Loucy (cell line): ENCODE measurements at regions not wholly inside any gene's neighbourhood (a gene's known extent, or its start where the extent isn't known, plus 50 kb on each side); places are given as distances from the start of the nearest gene placed in this dataset.

ENCODE experiments used
- H2AFZ ChIP-seq: fragments of 200-600 bp; sonication (generic); 2 replicates; pipeline ENCODE4 v1.6.0; 2016; ENCODE audit warnings: antibody characterized with exemption, mild to moderate bottlenecking, low read length, moderate library complexity
- H3F3A ChIP-seq: fragments of 200-600 bp; 2 replicates; pipeline ENCODE4 v1.6.0; 2016; ENCODE audit warnings: antibody characterized with exemption, low read depth, mild to moderate bottlenecking
- H3K27me3 ChIP-seq: fragments of 200-600 bp; sonication (generic); 2 replicates; pipeline ENCODE4 v1.6.1; 2014; ENCODE audit warnings: low read length, mild to moderate bottlenecking; ENCODE audit not compliant: insufficient read depth, poor library complexity, severe bottlenecking
- H3K36me3 ChIP-seq: fragments of 200-600 bp; sonication (generic); 2 replicates; pipeline ENCODE4 v1.6.1; 2016; ENCODE audit warnings: low read length; ENCODE audit not compliant: insufficient read depth
- H3K4me1 ChIP-seq: fragments of 200-600 bp; sonication (generic); 2 replicates; pipeline ENCODE4 v1.5.1; 2014; ENCODE audit warnings: low read length, mild to moderate bottlenecking; ENCODE audit not compliant: insufficient read depth, poor library complexity, severe bottlenecking
- H3K4me2 ChIP-seq: fragments of 200-600 bp; sonication (generic); 2 replicates; pipeline ENCODE4 v1.6.0; 2014; ENCODE audit warnings: antibody characterized with exemption, low read length, low read depth, mild to moderate bottlenecking; ENCODE audit not compliant: poor library complexity, severe bottlenecking
- H3K4me3 ChIP-seq: fragments of 200-600 bp; sonication (generic); 2 replicates; pipeline ENCODE4 v1.5.1; 2014; ENCODE audit warnings: low read length, mild to moderate bottlenecking, mixed read lengths; ENCODE audit not compliant: poor library complexity, severe bottlenecking
- H3K79me2 ChIP-seq: fragments of 200-600 bp; sonication (generic); 2 replicates; pipeline ENCODE4 v1.6.1; 2014; ENCODE audit warnings: low read length; ENCODE audit not compliant: insufficient read depth
- H3K9ac ChIP-seq: fragments of 200-600 bp; sonication (generic); 2 replicates; pipeline ENCODE4 v1.6.0; 2014; ENCODE audit warnings: mild to moderate bottlenecking, low read depth, low read length, moderate library complexity; ENCODE audit not compliant: poor library complexity, severe bottlenecking
- H3K9me2 ChIP-seq: fragments of 200-600 bp; sonication (generic); replicated peaks from 2 replicates; pipeline ENCODE4 v1.6.1; 2016; ENCODE audit warnings: low read depth, low read length, mixed read lengths
- H3K9me3 ChIP-seq: fragments of 200-600 bp; sonication (generic); 2 replicates; pipeline ENCODE4 v1.6.1; 2014; ENCODE audit warnings: mild to moderate bottlenecking, antibody characterized with exemption, low read length, low read depth; ENCODE audit not compliant: insufficient read depth
- H4K20me1 ChIP-seq: fragments of 200-600 bp; sonication (generic); 2 replicates; pipeline ENCODE4 v1.6.0; 2014; ENCODE audit warnings: antibody characterized with exemption, low read length, mild to moderate bottlenecking; ENCODE audit not compliant: insufficient read depth, poor library complexity, severe bottlenecking
- CTCF ChIP-seq: fragments of 200-600 bp; sonication (generic); conservative IDR thresholded peaks from 2 replicates; pipeline ENCODE4 v1.5.1; 2014; ENCODE audit warnings: mild to moderate bottlenecking, antibody characterized with exemption, low read length
- EZH2phosphoT487 ChIP-seq: fragments of 200-600 bp; IDR thresholded peaks from 2 replicates; pipeline ENCODE4 v1.6.1; 2018; ENCODE audit warnings: antibody characterized with exemption, mild to moderate bottlenecking, moderate library complexity, borderline replicate concordance

GRCh38 chr17:5662409-5663085, 78.2 kb upstream of the NLRP1 start:
- TF ChIP-seq EZH2phosphoT487 (no peak), CTCF (no peak)

GRCh38 chr17:5665164-5665563, 80.9 kb upstream of the NLRP1 start:
- H3K4me2 ChIP-seq: no peak overlapping the region
- no peaks in the 10 kb centered on the region for H3K4me1 ChIP-seq
- H3K9me3 ChIP-seq: no peaks in the 10 kb centered on the region
- TF ChIP-seq CTCF (no peak), EZH2phosphoT487 (no peak)
- no peaks in the 10 kb centered on the region for H3K9me2 ChIP-seq
- H3K9ac ChIP-seq: no peak overlapping the region
- H3F3A ChIP-seq: no peaks in the 10 kb centered on the region
- no peaks in the 10 kb centered on the region for H4K20me1 ChIP-seq
- H3K79me2 ChIP-seq: no peaks in the 10 kb centered on the region
- no peaks in the 10 kb centered on the region for H3K27me3 ChIP-seq
- no peak overlapping the region for H2AFZ ChIP-seq
- H3K4me3 ChIP-seq: no peak overlapping the region
- H3K36me3 ChIP-seq: no peaks in the 10 kb centered on the region

More at GRCh38 chr17:5662409-5663085, 78.2 kb upstream of the NLRP1 start:
- Histone ChIP-seq H3K27me3 (no peaks in the 10 kb centered on the region), H3K4me2 (no peak overlapping the region), H2AFZ (no peak overlapping the region), H3K79me2 (no peaks in the 10 kb centered on the region), H3K4me3 (no peak overlapping the region), H3K36me3 (no peaks in the 10 kb centered on the region), H3K4me1 (no peaks in the 10 kb centered on the region), H3K9me2 (no peaks in the 10 kb centered on the region), H4K20me1 (no peaks in the 10 kb centered on the region), H3F3A (no peaks in the 10 kb centered on the region), H3K9ac (no peak overlapping the region), H3K9me3 (no peaks in the 10 kb centered on the region)

- Histone ChIP-seq H3K9me2 (no peaks in the 10 kb centered on the region), H3K4me3 (no peak overlapping the region), H3K4me1 (no peaks in the 10 kb centered on the region), H3K4me2 (no peak overlapping the region), H3K27me3 (no peaks in the 10 kb centered on the region), H3K9me3 (no peaks in the 10 kb centered on the region), H3F3A (no peaks in the 10 kb centered on the region), H3K79me2 (no peaks in the 10 kb centered on the region), H4K20me1 (no peaks in the 10 kb centered on the region), H2AFZ (no peak overlapping the region), H3K9ac (no peak overlapping the region), H3K36me3 (no peaks in the 10 kb centered on the region)
- no peak; the same call in 1 of the 2 replicates for TF ChIP-seq CTCF
Observed at GRCh38 chr17:5667871-5668270, 83.6 kb upstream of the NLRP1 start.
